Right kidney (tissue), 1 donor: ENCODE measurements at regions not wholly inside any gene's neighbourhood (a gene's known extent, or its start where the extent isn't known, plus 50 kb on each side); places are given as distances from the start of the nearest gene placed in this dataset.
"Not testable (repeated sequence)": the region's sequence is repeated elsewhere in the genome, so short reads cannot be mapped to it uniquely, and the experiment has no call there.

Experiments
- DNase-seq: peaks from one replicate; pipeline ENCODE4 v3.0.0-alpha.2; 2016

GRCh38 chrX:128601706-128602105 is 549.5 kb upstream of the ACTRT1 start:
- no peak for DNase-seq

- no peak for DNase-seq
Observed at GRCh38 chrX:128599632-128600031, 547.4 kb upstream of the ACTRT1 start.

DNA sequence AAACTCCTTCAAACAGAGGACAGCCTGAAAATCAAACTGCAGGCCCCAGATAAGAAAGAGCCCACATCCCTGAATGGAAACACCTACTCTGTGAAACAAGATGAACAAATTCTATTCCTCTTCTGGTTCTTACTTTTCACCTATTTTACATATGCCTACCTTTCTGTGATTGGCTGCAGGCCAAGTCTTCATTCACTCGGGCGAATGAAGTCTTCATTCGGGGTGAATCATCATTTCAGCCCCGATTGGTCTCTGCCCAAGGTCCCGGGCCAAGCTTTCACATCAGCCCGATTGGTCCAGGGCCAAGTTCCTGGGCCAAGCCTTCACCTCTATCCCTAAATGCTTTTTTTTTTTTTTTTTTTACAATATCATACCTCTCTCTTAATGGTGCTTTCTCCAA is 529.8 kb upstream of the ACTRT1 start:
- no peak for DNase-seq

- no peak for DNase-seq
Observed at GRCh38 chrX:128581615-128582014, 529.4 kb upstream of the ACTRT1 start.

DNA sequence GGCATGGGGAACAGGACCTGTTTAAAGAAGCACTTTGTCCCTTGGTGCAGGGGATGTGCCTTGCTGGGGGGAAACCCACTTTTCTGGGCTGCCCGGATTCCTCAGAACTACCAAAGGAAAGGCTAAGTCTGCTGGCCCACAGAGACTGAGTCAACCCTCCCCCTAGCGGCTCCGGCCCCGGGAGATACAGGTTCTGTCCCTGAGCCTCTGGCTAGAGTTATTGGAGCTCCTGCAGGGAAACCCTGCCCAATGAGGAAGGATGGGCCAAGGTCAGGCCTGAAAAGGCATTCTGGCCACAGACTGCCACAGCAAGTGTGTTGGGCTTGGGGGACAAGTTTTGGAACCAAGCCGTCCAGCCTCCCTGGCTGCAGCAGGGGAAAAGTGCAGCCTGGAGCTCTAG is 490.9 kb upstream of the ACTRT1 start:
- no peak for DNase-seq

- DNase-seq = no peak
Observed at GRCh38 chrX:128518508-128518907, 466.3 kb upstream of the ACTRT1 start.

DNA sequence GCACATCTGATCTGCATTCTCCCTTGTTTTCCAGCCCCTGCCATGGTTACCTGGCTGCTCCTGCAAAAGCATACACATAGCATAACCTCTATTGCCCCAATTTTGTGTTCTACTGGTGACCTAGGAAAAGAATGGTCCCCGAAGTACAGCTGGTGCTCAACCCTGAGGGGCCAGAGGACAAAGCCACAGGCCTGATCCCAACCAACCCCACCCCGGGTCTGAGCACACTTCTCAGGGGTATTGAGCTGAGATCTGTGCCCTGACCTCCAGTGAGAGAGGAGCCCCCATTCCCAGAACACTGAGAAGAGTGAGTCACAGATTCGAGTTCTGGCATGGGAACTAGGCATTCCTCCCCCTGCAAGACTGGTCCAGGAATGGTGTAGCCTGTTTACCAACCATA is 465.5 kb upstream of the ACTRT1 start:
- DNase-seq = no peak

GRCh38 chrX:128504496-128504895 is 452.3 kb upstream of the ACTRT1 start:
- DNase-seq = no peak

- no peak for DNase-seq
Observed at GRCh38 chrX:128464116-128464515, 411.9 kb upstream of the ACTRT1 start.

DNA sequence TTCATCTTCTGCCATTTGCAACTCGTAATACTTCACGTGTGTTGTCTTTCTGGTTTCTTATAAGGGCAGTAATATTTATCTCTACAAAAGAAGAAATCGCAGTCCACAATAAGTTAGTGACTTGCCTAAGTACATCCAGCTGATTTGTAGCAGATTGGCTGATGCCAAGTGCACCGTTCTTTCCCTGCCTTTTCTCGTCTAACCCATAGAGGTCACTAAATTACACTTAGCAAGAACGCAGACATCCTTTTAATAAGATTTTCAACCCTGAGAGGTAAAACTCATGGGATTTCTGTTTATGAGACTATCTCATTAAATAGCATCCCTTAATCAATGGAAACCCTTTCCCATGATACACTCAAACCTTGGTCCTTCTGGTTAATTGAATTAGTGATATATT is 408.6 kb upstream of the ACTRT1 start:
- no peak for DNase-seq

DNA sequence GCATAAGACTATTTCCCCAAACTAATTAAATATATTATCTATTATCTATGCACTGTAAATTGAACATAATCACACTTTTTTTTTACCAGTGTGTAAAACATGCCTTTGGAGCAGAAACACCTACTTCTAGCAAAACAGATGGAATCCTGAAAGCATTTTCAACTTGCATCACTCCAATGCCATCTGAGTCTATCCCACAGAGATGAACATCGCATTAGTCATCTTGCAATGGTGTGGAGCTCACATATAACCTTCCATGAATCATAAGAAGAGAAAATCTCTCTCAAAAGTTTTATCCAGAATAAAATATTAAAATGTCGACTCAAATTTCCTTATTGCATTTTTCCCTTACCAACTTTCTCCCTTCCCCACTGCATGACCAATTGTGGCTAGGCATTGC is 406.7 kb upstream of the ACTRT1 start:
- DNase-seq = no peak

GRCh38 chrX:128457674-128458073 is 405.5 kb upstream of the ACTRT1 start:
- no peak for DNase-seq

DNA sequence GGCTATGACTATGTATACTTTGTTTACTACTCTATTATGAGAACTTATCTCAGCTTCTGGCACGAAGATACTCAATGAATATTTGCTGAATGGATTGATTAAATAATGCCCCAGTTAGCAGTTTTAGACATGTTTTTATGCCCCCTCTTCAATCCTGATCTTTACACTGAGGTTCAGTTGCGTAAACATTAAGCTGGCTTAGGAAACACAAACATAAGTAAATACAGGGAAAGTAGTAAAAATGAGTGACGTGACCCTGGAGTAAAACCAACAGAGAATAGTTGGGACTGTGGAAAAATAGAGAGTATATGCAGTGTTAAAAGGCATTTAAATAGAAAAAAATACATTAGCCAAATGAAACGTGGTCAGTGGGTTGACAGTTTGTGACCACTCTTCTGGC is 387.0 kb upstream of the ACTRT1 start:
- DNase-seq = no peak

GRCh38 chrX:128438082-128438481 is 385.9 kb upstream of the ACTRT1 start:
- no peak for DNase-seq

GRCh38 chrX:128436397-128437103 is 384.3 kb upstream of the ACTRT1 start:
- DNase-seq = no peak

- no peak for DNase-seq
Observed at GRCh38 chrX:128425546-128425945, 373.3 kb upstream of the ACTRT1 start.

DNA sequence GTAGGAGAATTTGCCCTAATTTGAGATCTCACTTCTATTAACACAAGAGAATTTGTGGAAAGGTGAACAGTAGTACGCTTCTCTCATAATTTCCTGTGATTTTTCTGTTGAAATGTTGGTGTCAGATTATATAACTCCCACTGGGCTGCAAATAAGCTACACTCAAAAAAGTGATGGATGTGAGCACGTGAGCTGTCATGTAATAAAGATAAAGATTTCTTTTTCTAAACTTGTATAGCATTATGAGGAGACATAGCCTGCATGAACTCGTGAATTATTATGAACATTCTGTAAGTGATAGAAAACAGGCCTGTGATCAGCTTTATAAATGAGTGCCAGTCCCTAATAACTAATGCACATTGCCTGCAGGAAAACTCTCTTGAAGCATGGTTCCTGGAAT is 356.6 kb upstream of the ACTRT1 start:
- DNase-seq = no peak

GRCh38 chrX:128396601-128397000 is 344.4 kb upstream of the ACTRT1 start:
- DNase-seq = no peak

GRCh38 chrX:128383846-128384245 is 331.6 kb upstream of the ACTRT1 start:
- DNase-seq = not testable (repeated sequence)

DNA sequence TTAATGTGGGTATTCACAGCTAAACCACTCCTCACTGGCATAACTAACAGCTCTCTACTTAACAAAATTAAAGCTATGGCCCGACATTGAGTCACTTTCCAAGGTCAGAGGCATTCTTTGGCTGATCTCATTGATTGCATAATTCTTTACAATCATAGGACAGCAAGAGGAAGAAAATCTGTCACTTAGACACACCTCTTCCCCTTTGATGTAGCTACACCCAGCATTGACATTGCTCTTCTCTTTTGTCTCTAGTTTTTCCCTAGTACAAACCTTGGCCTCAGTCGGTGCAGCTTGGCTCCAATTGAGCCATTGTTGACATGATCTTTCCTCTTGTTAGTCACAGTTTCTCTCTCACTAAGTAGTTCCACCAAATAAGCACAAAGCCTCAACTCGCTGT is 313.3 kb upstream of the ACTRT1 start:
- no peak for DNase-seq

GRCh38 chrX:128335671-128336070 is 283.5 kb upstream of the ACTRT1 start:
- DNase-seq = no peak

DNA sequence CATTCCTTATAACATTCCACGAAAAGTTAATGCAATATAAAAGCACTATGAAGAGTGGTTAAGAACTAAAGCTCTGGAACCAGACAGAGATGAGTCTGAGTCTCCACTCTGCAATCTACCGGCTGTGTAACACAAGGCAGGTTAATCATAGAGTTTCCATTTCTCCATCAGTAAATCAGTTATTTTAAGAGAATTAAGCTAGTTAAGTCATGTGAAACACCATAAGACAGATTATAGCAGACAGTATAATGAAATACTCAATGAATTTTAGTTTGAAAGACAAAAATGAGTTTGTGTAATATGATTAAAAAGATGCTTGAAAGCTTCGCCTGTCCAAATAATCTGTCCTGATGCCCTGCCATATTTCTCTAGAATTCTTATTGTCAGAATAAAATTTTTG is 282.6 kb upstream of the ACTRT1 start:
- DNase-seq = no peak

DNA sequence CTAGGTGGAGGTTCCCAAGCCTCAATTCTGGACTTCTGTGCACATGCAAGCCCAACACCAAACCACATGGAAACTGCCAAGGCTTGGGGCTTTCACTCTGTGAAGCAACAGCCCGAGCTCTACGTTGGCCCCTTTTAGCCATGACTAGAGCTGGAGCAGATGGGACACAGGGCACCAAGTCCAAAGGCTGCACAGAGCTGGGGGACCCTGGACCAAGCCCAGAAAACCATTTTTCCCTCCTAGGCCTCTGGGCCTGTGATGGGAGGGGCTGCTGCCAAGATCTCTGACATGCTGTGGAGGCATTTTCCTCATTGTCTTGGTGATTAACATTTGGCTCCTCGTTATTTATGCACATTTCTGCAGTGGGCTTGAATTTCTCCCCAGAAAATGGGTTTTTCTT is 258.7 kb upstream of the ACTRT1 start:
- DNase-seq = no peak

GRCh38 chrX:128309311-128309710 is 257.1 kb upstream of the ACTRT1 start:
- DNase-seq = no peak

DNA sequence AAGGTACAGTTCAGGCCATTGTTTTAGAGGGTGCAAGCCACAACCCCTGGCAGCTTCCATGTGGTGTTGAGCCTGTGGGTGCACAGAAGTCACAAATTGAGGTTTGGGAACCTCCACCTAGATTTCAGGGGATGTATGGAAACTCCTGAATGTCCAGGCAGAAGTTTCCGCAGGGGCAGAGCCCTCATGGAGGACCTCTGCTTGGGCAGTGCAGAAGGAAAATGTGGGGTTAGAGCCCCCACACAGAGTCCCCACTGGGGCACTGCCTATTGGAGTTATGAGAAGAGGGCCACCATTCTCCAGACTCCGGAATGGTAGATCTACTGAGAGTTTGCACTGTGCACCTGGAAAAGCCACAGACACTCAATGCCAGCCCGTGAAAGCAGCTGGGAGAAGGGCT is 242.0 kb upstream of the ACTRT1 start:
- no peak for DNase-seq
